ENCODE measurements at regions not wholly inside any gene's neighbourhood (a gene's known extent, or its start where the extent isn't known, plus 50 kb on each side); places are given as distances from the start of the nearest gene placed in this dataset.

DNA sequence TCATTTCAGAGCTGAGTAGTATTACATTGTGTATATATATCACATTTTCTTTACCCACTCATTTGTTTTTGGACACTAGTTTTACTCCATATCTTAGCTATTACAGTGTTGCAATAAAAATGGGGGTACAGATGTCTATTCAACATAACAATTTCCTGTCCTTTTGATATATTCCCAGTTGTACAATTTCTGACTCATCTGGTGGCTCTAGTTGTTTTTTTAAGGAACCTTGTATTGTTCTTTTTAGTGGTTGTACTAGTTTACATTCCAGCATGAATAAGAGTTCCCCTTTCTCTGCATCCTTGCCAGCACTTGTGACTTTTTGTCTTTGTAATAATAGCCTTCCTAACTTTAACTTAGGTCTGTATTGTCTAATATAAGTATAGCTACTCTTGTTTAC, 739.9 kb downstream of the XPNPEP1 start:
- DNase-seq, result no peak

DNA sequence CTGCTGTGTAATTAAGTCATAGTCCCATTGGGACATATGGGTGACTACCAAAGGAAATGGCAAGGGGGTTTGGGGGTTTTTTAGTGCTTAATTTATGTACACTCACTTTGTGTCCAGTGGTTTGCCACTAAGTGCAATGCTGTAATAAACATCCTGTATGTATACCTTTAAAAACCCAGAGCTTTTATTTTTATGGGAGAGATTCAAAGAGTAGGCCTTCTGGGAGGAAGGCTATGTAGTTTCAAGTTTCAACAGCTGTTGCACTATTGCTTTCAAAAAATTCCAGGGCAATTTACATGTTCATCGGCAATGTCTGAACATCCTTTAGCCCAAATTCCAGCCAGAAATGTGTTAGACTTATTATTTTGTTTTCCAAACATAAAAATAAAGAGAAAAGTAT, 744.7 kb downstream of the XPNPEP1 start:
- no peak for DNase-seq

- no peak for DNase-seq
Measured at GRCh38 chr10:109174526-109174925, 748.8 kb downstream of the XPNPEP1 start.

DNA sequence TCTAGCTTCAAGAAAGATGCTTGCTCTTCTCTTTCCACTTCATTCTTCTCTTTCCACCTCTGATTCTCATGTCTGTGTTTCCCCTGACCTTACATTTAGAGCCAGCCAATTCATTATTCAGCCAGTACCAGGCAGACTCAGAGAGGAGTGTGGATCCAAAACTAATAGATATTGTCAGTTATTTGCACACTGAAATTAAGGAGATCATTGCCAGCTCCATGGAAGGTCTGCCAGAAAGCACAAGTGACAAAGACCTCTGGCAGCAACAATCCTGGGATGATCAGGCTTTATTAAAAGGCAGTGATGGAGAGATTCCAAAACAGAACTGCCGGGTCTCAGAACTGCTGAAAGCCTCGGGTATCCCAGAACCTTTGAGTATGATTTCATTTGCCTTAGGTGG, 749.4 kb downstream of the XPNPEP1 start:
- DNase-seq, result no peak

DNA sequence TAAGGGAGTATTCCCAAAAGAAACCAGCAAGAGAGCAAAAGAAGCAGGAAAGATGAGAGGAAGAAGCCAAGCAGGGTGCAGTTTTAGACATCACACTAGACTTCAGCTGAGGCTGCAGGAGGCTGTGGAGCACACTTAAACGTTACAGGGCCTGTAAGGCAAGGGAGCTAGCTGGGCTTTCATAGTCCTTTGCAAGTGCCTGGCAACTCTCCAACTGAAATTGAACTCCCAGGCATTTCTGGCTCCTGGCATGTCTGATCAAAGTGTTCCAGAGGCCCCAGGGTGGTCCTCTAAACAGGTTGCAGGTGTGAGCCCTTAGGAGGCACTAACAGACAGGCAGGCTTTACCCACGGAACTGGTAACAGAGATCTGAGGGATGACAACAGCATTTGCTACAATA, 750.2 kb downstream of the XPNPEP1 start:
- no peak for DNase-seq

- no peak for DNase-seq
Measured at GRCh38 chr10:109166935-109167334, 756.4 kb downstream of the XPNPEP1 start.

- DNase-seq, result no peak
Measured at GRCh38 chr10:109159351-109159750, 764.0 kb downstream of the XPNPEP1 start.

GRCh38 chr10:109156396-109156795, 766.9 kb downstream of the XPNPEP1 start:
- DNase-seq, result no peak

GRCh38 chr10:109149666-109150350, 773.5 kb downstream of the XPNPEP1 start:
- no peak for DNase-seq

DNA sequence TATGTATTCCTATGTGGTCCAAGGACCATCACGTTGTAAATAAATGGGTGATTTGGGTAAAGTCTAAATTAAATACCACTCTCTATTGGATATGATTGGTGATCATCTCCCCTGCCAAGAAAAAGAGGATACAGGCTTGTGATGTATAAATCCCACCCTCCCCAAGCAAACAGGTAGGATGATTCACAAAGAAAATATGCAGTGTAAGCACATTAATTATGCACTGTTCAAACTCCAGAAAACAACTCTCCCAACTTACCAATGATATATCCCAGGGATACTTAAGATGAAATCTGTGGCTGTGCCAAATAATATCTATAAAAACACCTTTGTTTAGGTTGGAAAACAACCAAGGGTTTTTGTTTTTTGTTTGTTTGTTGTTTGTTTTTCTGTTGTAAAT, 795.9 kb downstream of the XPNPEP1 start:
- no peak for DNase-seq

- no peak for DNase-seq
Measured at GRCh38 chr10:109126541-109126940, 796.8 kb downstream of the XPNPEP1 start.

DNA sequence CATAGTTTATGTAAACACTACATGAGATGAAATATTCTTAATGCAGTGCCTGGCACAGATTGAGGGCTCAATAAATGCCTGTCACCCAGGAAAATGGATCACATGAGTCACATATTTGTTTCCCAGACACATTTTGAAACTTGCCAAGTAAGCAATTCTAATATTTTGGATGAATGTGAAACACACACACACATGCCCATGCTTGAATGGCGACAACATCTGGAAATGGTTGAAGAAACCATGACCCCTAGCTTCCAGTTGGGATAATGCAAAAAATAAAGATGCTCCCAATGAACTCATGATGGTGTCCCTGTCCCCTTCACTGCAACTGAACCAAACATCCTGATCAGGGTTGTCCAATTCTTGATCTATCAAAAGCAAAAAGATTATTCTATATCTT, 797.3 kb downstream of the XPNPEP1 start:
- no peak for DNase-seq

DNA sequence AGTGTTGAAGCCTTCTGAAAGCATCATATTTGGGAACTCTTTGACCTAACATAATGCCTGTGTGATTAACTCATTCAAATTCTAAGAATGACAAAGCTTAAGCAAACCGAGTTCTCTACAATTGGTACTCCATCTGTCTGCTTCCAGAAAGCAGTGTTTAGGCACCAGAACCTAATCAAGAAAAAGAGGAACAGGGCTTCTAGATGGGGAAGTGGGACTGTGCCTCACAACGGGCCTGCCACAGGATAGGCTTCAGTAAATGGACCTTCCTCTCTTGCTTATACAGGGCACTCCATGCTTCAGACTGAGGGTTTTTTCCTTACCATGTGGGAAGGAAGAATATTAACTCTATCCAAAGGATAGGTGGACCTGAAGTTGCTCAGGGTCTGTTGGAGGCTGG, 808.1 kb downstream of the XPNPEP1 start:
- DNase-seq, result no peak

GRCh38 chr10:109114579-109114978, 808.7 kb downstream of the XPNPEP1 start:
- DNase-seq, result no peak

DNA sequence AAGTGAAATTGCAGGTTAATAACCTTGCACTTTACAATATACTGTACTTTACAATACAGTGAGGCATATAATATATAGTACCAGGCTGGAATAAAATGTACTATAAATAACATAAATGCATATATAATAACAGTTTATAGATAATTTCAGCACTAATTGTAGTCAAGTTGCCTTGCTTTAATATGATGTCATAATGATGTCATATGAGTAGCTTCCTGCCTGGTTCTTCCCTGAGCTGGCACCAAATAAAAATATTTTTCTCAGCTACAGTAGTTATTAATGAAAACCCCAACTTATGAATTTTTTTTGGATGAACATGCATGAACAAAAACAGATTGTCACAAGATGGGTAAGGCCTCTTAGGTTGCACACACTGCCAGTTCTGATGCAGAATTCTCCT, 816.7 kb downstream of the XPNPEP1 start:
- no peak for DNase-seq

- DNase-seq, result no peak
Measured at GRCh38 chr10:109105725-109106124, 817.6 kb downstream of the XPNPEP1 start.

- DNase-seq, result no peak
Measured at GRCh38 chr10:109104806-109105205, 818.5 kb downstream of the XPNPEP1 start.

- DNase-seq, result no peak
Measured at GRCh38 chr10:109103278-109103677, 820.0 kb downstream of the XPNPEP1 start.

GRCh38 chr10:109089779-109090178, 833.5 kb downstream of the XPNPEP1 start:
- no peak for DNase-seq

DNA sequence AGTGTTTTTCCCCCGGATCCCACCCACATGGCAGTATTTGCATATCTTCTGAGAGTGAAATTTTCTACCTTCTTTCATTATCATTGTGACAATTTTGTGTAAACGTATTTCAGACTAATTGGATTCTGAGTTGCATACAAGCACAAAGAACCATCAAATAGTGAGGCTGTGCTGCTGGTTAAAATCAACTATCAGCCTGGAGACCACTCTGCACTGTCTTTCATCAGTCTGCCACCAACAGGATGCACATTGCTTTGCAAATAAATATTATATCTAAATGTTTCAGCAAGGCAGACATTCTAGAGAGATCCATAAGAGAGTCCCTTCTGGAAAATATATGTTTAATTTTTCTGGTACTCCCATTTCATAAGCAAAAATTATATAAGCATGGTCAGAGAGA, 851.8 kb downstream of the XPNPEP1 start:
- no peak for DNase-seq

- no peak for DNase-seq
Measured at GRCh38 chr10:109070492-109070891, 852.8 kb downstream of the XPNPEP1 start.

DNA sequence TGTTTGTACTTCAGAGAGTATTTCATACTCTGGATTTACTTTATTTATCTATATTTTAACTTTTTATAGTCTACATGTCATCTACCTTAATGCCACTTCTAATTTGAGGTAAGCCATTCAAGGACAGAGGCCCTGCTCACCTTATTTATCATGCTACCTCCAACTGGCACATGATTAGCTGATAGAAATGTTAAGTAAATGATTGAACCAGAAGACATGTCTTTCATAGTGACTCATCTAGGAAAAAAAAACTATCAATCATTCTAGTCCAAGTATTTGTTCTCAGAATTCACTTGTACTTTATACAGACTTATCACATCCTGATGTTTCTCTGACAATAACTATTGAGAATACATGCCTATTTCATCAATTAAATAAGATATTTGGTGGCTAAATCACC, 856.3 kb downstream of the XPNPEP1 start:
- no peak for DNase-seq

DNA sequence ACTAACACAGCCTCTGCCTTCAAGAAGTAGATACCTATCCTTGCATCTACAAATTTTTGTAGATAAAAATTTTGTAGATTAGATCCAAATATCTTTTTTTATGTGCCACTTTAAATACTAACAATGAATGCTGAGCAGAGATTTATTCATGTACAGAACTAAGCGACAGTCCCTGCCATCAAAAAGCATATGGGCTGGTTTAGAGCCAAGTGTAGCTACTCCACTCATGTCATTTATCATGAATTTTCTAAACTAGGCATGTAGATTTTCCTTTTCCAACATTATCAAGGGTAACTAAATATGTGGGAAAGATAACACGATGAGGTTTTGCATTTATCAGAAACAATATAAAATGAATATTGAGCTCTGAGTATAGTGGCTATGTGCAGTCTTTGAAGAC, 857.5 kb downstream of the XPNPEP1 start:
- DNase-seq, result no peak

- no peak for DNase-seq
Measured at GRCh38 chr10:109062371-109062770, 860.9 kb downstream of the XPNPEP1 start.

- DNase-seq, result no peak
Measured at GRCh38 chr10:109055243-109055642, 868.1 kb downstream of the XPNPEP1 start.

DNA sequence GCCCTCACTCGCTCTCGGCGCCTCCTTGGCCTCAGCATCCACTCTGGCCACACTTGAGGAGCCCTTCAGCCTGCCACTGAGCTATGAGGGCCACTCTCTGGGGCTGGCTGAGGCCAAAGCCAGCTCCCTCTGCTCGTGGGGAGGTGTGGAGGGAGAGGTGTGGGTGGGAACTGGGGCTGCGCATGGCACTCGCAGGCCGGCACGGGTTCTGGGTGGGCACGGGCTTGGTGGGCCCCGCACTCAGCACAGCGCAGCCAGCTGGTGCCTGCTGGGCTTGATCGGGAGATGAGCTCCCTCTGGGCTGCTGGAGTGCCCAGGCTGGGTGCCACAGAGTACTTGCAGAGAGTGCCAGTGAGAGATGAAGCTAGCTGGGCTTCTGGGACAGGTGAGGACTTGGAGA, 875.5 kb downstream of the XPNPEP1 start:
- DNase-seq, result no peak
